GM23248 (cell line): ENCODE measurements at regions not wholly inside any gene's neighbourhood (a gene's known extent, or its start where the extent isn't known, plus 50 kb on each side); places are given as distances from the start of the nearest gene placed in this dataset.

ENCODE experiments used
- DNase-seq: peaks from one replicate; pipeline ENCODE4 v3.0.0-alpha.2; 2015
- H2AFZ ChIP-seq: fragments of 200-600 bp; sonication (generic); 2 replicates; pipeline ENCODE4 v1.6.1; 2016; ENCODE audit warnings: antibody characterized with exemption
- H3F3A ChIP-seq: fragments of 200-600 bp; sonication (generic); 2 replicates; pipeline ENCODE4 v1.6.1; 2016; ENCODE audit warnings: mild to moderate bottlenecking, antibody characterized with exemption, mixed run types; ENCODE audit not compliant: insufficient read depth
- H3K27ac ChIP-seq: fragments of 200-600 bp; sonication (generic); 2 replicates; pipeline ENCODE4 v1.5.1; 2016; ENCODE audit warnings: mild to moderate bottlenecking
- H3K27me3 ChIP-seq: fragments of 200-600 bp; sonication (generic); replicated peaks from 2 replicates; pipeline ENCODE4 v1.6.1; 2016; ENCODE audit warnings: mild to moderate bottlenecking; ENCODE audit not compliant: insufficient read depth
- H3K36me3 ChIP-seq: fragments of 200-600 bp; sonication (generic); 2 replicates; pipeline ENCODE4 v1.6.1; 2016; ENCODE audit warnings: low read depth, mild to moderate bottlenecking
- H3K4me1 ChIP-seq: fragments of 200-600 bp; sonication (generic); 2 replicates; pipeline ENCODE4 v1.6.1; 2016; ENCODE audit warnings: mild to moderate bottlenecking; ENCODE audit not compliant: insufficient read depth
- H3K4me2 ChIP-seq: fragments of 200-600 bp; sonication (generic); one replicate; pipeline ENCODE4 v1.6.1; 2016; ENCODE audit warnings: mild to moderate bottlenecking; ENCODE audit not compliant: unreplicated experiment
- H3K4me3 ChIP-seq: fragments of 200-600 bp; sonication (generic); 2 replicates; pipeline ENCODE4 v1.5.1; 2016; ENCODE audit warnings: mild to moderate bottlenecking
- H3K79me2 ChIP-seq: fragments of 200-600 bp; sonication (generic); 2 replicates; pipeline ENCODE4 v1.6.1; 2016; ENCODE audit warnings: mild to moderate bottlenecking; ENCODE audit not compliant: insufficient read depth
- H3K9ac ChIP-seq: fragments of 200-600 bp; sonication (generic); 2 replicates; pipeline ENCODE4 v1.6.1; 2016; ENCODE audit warnings: mild to moderate bottlenecking
- H3K9me2 ChIP-seq: fragments of 200-600 bp; sonication (generic); 2 replicates; pipeline ENCODE4 v1.6.1; 2016; ENCODE audit warnings: mixed run types, mild to moderate bottlenecking, moderate library complexity; ENCODE audit not compliant: insufficient read depth
- H3K9me3 ChIP-seq: fragments of 200-600 bp; sonication (generic); one replicate; pipeline ENCODE4 v1.6.1; 2017; ENCODE audit warnings: low read depth
- H4K20me1 ChIP-seq: fragments of 200-600 bp; sonication (generic); 2 replicates; pipeline ENCODE4 v1.6.0; 2016; ENCODE audit not compliant: insufficient read depth
- EZH2 ChIP-seq: fragments of 200-600 bp; sonication (generic); IDR thresholded peaks from 2 replicates; pipeline ENCODE4 v1.6.1; 2018; ENCODE audit warnings: antibody characterized with exemption, mild to moderate bottlenecking; ENCODE audit not compliant: insufficient read depth, poor library complexity, severe bottlenecking
- EZH2phosphoT487 ChIP-seq: fragments of 200-600 bp; sonication (generic); IDR thresholded peaks from 2 replicates; pipeline ENCODE4 v1.6.1; 2018; ENCODE audit warnings: antibody characterized with exemption, moderate library complexity, mild to moderate bottlenecking, low read depth; ENCODE audit not compliant: insufficient read depth
- WGBS, 2 experiments: methylation state at CpG; one replicate each; pipeline ENCODE4 v1.1.6; 2015 to 2017; ENCODE audit warnings: low lambda C conversion rate in 2 of 2, low coverage in 1 of 2; ENCODE audit errors: missing lambda C conversion rate in 2 of 2; 5-methylcytosine and 5-hydroxymethylcytosine counted together
- in situ Hi-C: fragments of 300-500 bp; cut with MboI; formaldehyde crosslinking; loops from 2 replicates; pipeline ENCODE4 v1.15.0; 2020

- Histone ChIP-seq H3K79me2 (no peaks in the 10 kb centered on the region), H2AFZ (no peak overlapping the region), H3K4me3 (no peak overlapping the region), H3K4me1 (no peaks in the 10 kb centered on the region), H4K20me1 (no peaks in the 10 kb centered on the region), H3K36me3 (no peaks in the 10 kb centered on the region), H3K27ac (no peak overlapping the region), H3K27me3 (no peaks in the 10 kb centered on the region), H3K9me3 (no peaks in the 10 kb centered on the region), H3K4me2 (no peak overlapping the region), H3F3A (no peaks in the 10 kb centered on the region), H3K9me2 (no peaks in the 10 kb centered on the region), H3K9ac (no peak overlapping the region)
- no peak for DNase-seq
- TF ChIP-seq EZH2phosphoT487 (no peak), EZH2 (no peak)
- 48 to 67% methylated on average over 1 of the region's 1 CpG for WGBS, 2 experiments
- in situ Hi-C loops: no loop called here
Measured at GRCh38 chr11:106238704-106239360, 161.4 kb downstream of the AASDHPPT start.

- Histone ChIP-seq H3K4me2 (no peak overlapping the region), H3K4me1 (no peaks in the 10 kb centered on the region), H3K27me3 (no peaks in the 10 kb centered on the region), H3K27ac (no peak overlapping the region), H3K9me3 (no peaks in the 10 kb centered on the region), H3K9me2 (no peaks in the 10 kb centered on the region), H3K79me2 (no peaks in the 10 kb centered on the region), H2AFZ (no peak overlapping the region), H3K36me3 (no peaks in the 10 kb centered on the region), H3F3A (no peaks in the 10 kb centered on the region), H3K9ac (no peak overlapping the region), H3K4me3 (no peak overlapping the region), H4K20me1 (no peaks in the 10 kb centered on the region)
- no peak for DNase-seq
- TF ChIP-seq EZH2phosphoT487: no peak
- no peak for TF ChIP-seq EZH2
- 43 to 44% methylated on average over 6 of the region's 6 CpGs for WGBS, 2 experiments
- in situ Hi-C loops: no loop called here
Measured at GRCh38 chr11:106241601-106242257, 164.3 kb downstream of the AASDHPPT start.

- Histone ChIP-seq H3F3A (no peaks in the 10 kb centered on the region), H3K9ac (no peak overlapping the region), H3K4me2 (no peak overlapping the region), H3K9me3 (no peaks in the 10 kb centered on the region), H3K4me3 (no peak overlapping the region), H4K20me1 (no peaks in the 10 kb centered on the region), H2AFZ (no peak overlapping the region), H3K36me3 (no peaks in the 10 kb centered on the region), H3K4me1 (no peaks in the 10 kb centered on the region), H3K79me2 (no peaks in the 10 kb centered on the region), H3K9me2 (no peaks in the 10 kb centered on the region), H3K27ac (no peak overlapping the region), H3K27me3 (no peaks in the 10 kb centered on the region)
- TF ChIP-seq EZH2: no peak
- no peak for TF ChIP-seq EZH2phosphoT487
- DNase-seq: peak; percentile 3
- in situ Hi-C loops: no loop called here
- WGBS, 2 experiments: 14 to 21% methylated on average over 2 of the region's 2 CpGs
Measured at GRCh38 chr11:106242718-106243415, 165.4 kb downstream of the AASDHPPT start.

- H3K9ac ChIP-seq: no peak overlapping the region
Measured at GRCh38 chr11:106246495-106246894, 169.0 kb downstream of the AASDHPPT start.

More at GRCh38 chr11:106246495-106246894, 169.0 kb downstream of the AASDHPPT start:
- WGBS, 2 experiments: 8 to 11% methylated on average over 3 of the region's 3 CpGs
- Histone ChIP-seq H3F3A (no peaks in the 10 kb centered on the region), H3K9me2 (no peaks in the 10 kb centered on the region), H3K36me3 (no peaks in the 10 kb centered on the region), H4K20me1 (no peaks in the 10 kb centered on the region), H3K79me2 (no peaks in the 10 kb centered on the region), H3K27ac (no peak overlapping the region), H3K27me3 (no peaks in the 10 kb centered on the region), H2AFZ (no peak overlapping the region), H3K4me3 (no peak overlapping the region), H3K4me2 (no peak overlapping the region), H3K9me3 (no peaks in the 10 kb centered on the region), H3K4me1 (no peaks in the 10 kb centered on the region)
- DNase-seq: no peak
- in situ Hi-C loops: no loop called here
- no peak for TF ChIP-seq EZH2phosphoT487
- no peak for TF ChIP-seq EZH2
